HG02642 (cell line): ENCODE measurements at regions not wholly inside any gene's neighbourhood (a gene's known extent, or its start where the extent isn't known, plus 50 kb on each side); places are given as distances from the start of the nearest gene placed in this dataset.

ENCODE experiments used
- ATAC-seq: cut with Tn5 transposase; IDR thresholded peaks from one replicate; pipeline ENCODE4 v1.9.1; 2021; ENCODE audit warnings: mild to moderate bottlenecking; ENCODE audit not compliant: unreplicated experiment, poor library complexity

GRCh38 chr2:21580391-21580790 lies 456.6 kb downstream of the TDRD15 start:
- no peak for ATAC-seq

GRCh38 chr2:21585881-21586280 lies 462.1 kb downstream of the TDRD15 start:
- ATAC-seq = no peak

GRCh38 chr2:21590026-21590690 lies 466.4 kb downstream of the TDRD15 start:
- no peak for ATAC-seq

GRCh38 chr2:21591926-21592325 lies 468.2 kb downstream of the TDRD15 start:
- ATAC-seq = no peak

GRCh38 chr2:21599417-21599816 lies 475.6 kb downstream of the TDRD15 start:
- no peak for ATAC-seq

- ATAC-seq = no peak
Observed at GRCh38 chr2:21602789-21603188, 479.0 kb downstream of the TDRD15 start.

- ATAC-seq = no peak
Observed at GRCh38 chr2:21607572-21607971, 483.8 kb downstream of the TDRD15 start.

GRCh38 chr2:21610304-21610703 lies 486.5 kb downstream of the TDRD15 start:
- no peak for ATAC-seq

GRCh38 chr2:21617885-21618434 lies 494.2 kb downstream of the TDRD15 start:
- ATAC-seq = no peak

GRCh38 chr2:21620771-21621170 lies 497.0 kb downstream of the TDRD15 start:
- ATAC-seq = no peak

- ATAC-seq = no peak
Observed at GRCh38 chr2:21627938-21628337, 504.2 kb downstream of the TDRD15 start.

GRCh38 chr2:21633015-21633414 lies 509.2 kb downstream of the TDRD15 start:
- ATAC-seq = no peak

GRCh38 chr2:21633466-21633865 lies 509.7 kb downstream of the TDRD15 start:
- ATAC-seq = no peak

GRCh38 chr2:21633911-21634310 lies 510.1 kb downstream of the TDRD15 start:
- ATAC-seq = no peak

- no peak for ATAC-seq
Observed at GRCh38 chr2:21640046-21640445, 516.3 kb downstream of the TDRD15 start.

GRCh38 chr2:21642647-21643046 lies 518.9 kb downstream of the TDRD15 start:
- no peak for ATAC-seq

- no peak for ATAC-seq
Observed at GRCh38 chr2:21643180-21643579, 519.4 kb downstream of the TDRD15 start.

- ATAC-seq = no peak
Observed at GRCh38 chr2:21644266-21644665, 520.5 kb downstream of the TDRD15 start.

- ATAC-seq = no peak
Observed at GRCh38 chr2:21646345-21646744, 522.6 kb downstream of the TDRD15 start.

- ATAC-seq = no peak
Observed at GRCh38 chr2:21650569-21650968, 526.8 kb downstream of the TDRD15 start.

- ATAC-seq = no peak
Observed at GRCh38 chr2:21655136-21655535, 531.4 kb downstream of the TDRD15 start.

GRCh38 chr2:21656330-21657075 lies 532.7 kb downstream of the TDRD15 start:
- no peak for ATAC-seq
